NCI-H1092 (cell line): ENCODE measurements at regions not wholly inside any gene's neighbourhood (a gene's known extent, or its start where the extent isn't known, plus 50 kb on each side); places are given as distances from the start of the nearest gene placed in this dataset.
A peak's percentile ranks its signal among the peaks of the same experiment; 100 is the strongest.

Experiments used
- DNase-seq: peaks from one replicate; lab custom pipeline; 2025; lab: John Stamatoyannopoulos, UW

DNA sequence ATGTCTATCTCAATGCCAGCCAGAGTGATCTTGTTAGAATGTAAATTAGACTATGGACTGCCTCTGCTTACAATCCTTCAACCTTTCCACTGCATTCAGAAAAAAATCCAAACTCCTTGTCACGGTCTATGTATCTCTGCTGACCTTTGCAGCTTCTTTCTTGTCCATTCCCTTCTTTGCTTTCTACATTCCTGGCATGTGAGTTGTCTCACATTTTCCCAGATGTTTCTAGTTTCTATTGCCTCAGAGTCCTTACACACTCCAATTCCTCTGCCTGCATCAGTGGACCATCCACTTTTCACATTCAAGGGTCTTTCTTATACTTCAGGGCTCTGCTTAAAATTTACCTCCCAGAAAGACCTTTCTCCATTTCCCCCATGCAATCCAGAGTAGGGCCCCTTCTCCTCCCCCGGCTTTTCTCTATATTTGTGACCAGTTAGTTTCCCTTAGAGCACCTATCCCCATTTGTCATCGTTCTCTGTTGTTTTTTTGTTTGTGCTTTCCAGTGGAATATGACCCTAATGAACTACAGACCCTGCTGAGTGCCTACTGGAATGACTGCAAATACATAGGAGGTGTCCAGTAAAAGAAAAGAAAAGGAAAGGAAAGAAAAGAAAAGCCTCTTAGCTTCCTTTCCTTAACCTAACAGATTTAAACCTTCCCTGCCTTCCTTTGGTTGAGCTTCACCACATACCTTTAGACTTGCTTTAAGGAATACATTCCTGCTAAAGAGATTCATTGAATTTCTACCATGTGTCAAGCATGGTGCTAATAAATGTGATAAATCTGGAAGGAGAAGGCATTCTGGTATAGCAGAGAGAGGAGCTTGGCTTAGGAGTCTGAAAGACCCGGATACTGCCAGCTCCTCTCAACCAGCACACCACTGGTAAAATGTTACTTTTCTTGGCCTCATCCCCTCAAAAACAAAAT is 102.0 kb downstream of the DIRAS3 start:
- DNase-seq, result no peak

DNA sequence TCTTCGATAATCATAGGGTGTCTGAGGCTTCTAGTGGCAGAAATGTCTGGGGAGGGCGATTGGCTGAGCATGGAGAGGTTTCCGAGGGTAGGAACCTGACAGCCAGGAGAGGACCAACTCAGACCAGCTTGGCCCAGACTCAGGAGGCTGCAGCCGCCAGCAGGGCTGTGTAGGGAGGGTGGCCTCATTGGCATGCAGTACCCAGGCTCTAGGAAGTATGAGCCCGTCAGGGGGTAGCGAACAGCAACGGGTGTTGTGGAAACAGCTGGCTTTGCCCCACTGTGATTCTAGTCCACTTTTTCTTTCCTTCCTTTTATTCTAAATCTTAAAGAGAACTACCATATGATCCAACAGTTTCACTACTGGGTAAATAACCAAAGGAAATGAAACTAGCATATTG is 103.3 kb downstream of the DIRAS3 start:
- DNase-seq, result peak; percentile 17

DNA sequence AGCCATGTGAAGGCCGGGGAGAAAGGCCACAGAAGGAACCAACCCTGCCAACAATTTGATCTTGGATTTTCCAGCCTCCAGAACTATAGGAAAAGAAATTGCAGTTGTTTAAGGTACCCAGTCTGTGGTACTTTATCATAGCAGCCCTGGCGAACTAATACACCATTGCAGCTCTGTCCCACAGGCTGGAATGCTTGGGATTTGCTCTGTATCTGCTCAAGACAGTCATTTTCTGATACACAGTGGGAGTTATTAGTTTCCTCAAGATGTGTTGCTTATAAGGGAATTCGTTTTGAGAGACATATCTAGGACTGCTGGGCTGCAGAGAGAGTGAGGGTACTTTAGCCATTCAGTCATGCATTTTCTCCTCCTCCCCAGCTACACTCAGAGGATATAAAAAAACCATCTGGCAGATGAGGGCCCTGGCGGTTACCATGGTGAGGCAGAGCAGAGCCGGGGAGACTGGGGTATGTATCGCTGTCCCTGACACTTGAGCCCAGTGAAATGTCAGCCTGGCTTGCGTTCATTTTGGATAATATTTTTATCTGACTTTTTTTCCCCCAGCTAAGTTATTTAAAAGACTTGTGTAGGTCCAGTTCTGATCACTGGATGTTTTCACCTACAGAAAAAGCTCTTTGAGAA is 104.6 kb downstream of the DIRAS3 start:
- peak; percentile 86 for DNase-seq

DNA sequence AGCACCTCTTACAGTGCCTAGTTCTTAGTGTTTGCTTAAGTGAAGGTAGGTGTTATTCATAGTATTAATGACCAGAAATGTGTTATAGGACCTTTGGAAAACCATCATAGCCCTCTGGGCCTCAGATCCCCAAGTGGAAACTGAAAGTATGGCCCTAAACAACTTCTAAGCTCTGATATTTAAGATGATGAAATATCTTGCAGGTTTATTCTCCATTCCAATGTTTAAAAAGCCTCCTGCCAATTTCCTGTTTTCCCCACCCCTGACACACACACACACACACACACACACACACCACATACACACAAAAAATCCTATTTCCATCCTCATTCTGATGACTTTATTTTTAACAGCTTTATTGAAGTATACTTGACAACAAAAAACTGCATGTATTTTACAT is 108.2 kb downstream of the DIRAS3 start:
- no peak for DNase-seq

DNA sequence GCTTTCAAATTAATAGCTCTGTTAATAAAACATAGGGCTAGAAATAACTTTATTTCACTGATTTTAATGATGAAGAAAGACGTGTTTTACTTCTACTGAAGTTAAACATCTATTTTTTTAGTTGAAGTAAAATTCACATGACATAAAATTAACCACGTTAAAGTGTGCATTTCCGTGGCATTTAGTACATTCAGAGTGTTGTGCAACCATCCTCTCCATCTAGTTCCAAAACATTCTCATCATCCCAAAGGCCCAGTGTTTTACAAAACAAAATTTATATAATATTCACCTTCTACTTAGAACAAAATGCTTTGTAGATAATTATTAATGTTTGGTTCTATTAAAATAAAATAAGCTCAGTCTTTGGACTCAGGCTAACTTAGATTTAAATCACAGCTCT is 108.5 kb upstream of the GNG12 start:
- DNase-seq, result no peak

DNA sequence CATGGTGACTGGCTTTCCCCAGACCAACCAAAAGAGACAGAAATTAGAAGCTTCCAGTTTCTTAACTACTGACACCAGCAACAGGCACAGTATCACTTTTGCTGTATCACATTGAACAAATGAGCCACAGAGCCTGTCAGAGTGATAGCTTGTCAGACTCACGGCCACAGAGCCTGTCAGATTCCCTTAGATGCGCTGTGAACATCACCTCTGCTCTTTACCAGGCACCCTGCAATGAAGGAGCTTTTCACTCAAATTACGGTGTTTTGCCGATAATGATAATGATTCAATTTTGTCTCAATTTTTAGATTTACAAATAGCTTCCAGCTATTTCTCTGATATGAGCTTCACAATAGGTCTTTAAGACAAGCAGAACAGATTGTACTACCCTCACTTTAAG is 107.9 kb upstream of the GNG12 start:
- DNase-seq, result no peak

DNA sequence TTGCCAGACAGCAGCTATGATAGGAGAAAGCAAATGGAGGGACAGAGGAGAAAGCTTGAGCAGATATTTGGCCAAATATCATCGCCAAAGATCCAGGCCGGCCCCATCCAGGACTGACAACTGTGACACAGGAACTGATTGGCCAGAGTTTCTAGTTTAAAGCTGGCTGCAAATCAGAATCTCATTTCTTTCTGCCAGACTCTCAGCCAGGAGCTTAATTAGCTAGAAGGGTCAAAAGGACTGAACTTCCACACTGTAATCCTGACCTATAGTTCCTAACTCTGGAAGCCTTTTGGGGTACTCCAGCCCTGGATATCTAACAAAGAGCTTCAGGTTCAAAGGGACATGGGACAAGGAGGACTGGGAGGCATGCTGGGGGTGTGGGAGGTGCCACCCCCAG is 106.7 kb upstream of the GNG12 start:
- no peak for DNase-seq

DNA sequence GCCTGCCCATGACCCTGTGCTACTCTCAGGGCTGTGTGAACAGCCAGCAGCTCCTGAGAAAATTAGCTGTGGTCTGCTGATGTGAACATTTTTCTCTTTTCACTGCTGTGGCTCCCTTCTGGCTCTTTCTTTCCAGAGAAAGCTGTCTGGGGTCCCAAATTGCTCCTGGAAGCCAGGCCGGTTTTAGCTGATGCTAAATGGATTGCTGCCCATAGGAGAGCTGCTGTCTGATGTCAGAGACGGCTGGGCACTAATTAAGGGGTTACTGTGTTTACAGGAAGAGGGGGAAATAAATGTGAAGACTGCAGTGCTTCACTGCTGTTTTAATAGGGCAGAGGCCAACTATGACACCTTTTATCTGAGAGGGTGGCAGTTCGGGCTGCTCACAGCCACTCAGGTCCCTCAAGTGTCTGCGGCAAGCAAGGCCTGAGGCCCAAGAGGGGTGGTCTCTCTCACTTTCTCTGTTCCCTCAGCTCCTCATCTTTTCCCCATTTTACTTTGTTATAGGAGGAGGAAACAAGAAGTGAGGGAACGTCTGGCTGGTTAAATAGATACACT is 106.0 kb upstream of the GNG12 start:
- no peak for DNase-seq

DNA sequence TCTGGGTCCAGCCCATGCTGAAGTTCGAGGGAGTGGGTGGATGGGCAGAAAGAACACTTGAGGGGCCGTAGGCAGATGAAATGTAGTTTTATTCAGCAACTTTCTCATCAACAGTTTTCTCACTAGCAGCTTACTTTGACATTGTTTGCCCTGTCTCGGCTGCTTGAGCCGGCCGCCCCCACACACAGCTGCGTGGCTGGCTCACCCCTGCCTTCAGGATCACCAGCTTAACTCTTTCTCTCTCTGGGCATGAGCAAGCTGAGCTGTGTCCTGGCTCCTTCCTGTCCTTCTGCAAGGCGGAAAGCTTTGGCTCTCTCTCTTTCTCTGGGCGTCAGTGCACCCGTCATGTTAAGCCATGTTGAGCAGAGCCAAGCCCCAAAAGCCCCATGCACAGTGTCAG is 104.4 kb upstream of the GNG12 start:
- no peak for DNase-seq

DNA sequence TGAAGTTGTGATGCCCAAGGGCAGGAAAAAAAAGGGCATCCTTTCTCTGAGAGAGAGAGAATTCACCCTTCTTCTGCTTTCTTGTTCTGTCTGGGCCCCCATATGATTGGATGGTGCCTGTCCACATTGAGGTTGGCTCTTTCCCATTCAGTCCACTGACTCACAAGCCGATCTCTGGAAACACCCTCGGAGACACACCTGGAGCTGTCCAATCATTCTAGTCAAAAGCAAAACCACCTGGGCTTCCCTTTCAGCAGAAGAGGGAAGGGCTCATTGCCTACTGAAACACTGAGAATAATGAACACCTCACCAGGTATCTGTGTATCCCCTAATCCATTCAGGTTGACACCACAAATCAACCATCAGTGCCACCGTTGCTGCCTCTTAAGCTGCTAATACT is 103.7 kb upstream of the GNG12 start:
- no peak for DNase-seq

DNA sequence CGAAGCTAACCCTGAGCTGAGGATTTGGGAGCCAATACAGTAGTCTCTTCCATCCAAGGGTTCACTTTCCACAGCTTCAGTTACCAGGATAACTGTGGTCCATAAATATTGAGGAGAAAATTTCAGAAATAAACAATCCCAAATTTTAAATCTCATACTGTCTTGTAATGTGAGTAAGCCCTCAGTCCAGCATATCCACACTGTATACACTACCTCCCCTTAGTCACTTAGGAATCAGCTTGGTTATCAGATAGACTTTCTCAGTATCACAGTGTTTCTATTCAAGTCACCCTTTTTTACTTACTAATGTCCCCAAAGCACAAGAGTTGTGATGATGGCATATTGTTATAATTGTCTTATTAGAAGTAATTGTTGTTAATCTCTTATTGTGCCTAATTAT is 102.3 kb upstream of the GNG12 start:
- no peak for DNase-seq

DNA sequence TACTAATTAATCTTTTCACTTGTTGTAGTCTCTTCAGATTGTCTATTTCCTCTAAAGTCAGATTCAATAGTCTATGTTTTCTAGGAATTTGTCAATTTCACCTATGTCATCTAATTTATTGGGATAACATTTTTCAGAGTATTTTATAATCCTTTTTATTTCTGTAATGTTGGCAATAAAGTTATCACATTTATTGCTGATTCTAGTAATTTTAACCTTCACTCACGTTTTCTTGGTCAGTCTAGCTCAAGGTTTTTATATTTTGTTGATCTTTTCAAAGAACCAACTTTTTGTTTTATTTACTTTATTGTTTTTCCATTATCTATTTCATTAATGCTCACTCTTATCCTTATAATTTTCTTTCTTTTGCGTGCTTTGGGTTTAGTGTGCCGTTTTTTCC is 97.9 kb upstream of the GNG12 start:
- no peak for DNase-seq

DNA sequence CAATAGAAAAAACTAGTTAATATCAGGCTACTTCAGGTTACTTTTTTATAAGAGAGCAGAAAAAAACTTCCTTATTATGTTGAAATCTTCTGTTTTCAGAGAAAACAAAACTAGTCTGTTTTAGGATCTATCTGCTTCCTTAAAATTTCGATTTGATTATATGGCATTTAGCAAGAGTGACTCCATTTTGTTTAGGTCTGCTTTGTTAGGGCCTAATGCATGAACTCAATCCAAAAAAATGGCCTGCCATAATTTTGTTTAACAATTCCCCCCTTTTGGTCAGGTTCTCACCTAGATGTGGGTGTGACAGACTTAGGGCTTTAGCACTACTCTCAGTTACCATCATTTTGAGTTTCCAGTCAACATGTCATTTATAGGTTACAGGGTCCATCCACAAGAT is 89.8 kb upstream of the GNG12 start:
- no peak for DNase-seq

DNA sequence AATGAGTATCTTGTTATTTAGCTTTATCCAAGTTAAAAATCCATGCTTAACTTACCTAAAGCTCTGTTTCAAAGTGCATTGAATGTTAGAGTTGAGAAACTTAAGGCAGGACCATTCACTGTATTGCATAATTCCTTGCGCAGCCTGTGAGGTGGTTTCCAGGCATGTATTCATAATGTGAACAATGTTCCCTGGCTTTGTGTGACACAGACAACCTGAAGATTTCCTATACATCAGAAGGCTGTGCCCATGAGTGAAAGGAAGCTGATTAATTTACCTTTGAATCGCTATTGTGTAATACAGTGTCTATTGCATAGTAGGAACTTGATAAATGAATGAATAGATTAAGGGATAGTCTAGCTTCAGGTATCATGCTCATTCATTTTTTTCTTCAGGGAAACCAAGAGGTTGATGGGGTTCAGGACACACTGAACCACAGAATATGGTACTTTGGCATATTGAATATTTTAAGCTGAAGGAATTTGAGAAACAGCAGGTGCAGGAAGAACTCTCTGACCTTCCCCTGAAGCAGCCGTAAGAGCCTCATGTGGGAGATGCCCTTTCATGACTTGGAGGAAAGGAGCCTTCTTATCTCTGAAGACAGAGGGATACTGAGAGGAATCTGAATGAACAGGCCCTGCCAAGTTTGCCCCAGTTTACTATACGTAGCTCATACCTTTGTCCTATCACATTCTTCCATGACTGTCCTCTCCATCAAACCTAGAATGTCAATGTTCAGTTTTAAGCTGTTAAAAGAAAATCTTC is 88.6 kb upstream of the GNG12 start:
- no peak for DNase-seq

DNA sequence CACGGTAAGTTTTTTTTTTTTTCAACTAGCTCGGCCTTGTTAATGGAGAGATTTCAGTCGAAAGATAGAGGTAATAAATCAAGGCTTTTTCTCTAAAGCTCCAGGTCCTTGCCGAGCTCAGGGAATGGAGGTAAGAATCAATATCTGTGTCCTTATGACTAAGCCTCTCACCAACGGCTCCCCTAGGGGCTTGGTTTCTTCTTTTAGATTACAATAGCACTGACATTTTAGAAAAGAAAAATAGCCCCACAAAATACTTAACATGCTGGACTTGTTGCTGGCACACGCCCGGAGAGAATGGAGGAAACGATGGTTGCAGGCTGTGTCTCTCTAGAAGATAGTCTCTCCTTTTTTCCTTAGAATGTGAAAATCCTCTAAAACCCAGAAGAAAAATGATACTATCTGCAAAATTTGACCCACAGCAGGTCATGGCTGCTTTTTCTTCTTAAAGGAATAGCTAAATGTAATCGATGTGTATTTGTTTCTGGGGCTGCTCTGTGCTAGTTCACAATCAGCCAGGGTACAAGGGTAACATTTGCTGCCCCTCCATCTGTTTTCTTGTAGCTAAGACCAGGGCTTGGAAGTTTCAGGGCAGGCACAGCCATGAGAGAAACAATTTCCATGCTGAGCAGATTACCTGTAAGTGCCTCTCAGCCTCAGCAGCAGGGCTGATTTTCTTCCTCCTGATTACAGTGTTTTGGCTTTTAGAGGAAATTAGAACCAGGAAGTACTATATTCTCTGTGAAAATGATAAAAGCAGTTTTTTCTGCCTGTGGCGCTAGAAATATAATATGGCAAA is 86.2 kb upstream of the GNG12 start:
- no peak for DNase-seq

DNA sequence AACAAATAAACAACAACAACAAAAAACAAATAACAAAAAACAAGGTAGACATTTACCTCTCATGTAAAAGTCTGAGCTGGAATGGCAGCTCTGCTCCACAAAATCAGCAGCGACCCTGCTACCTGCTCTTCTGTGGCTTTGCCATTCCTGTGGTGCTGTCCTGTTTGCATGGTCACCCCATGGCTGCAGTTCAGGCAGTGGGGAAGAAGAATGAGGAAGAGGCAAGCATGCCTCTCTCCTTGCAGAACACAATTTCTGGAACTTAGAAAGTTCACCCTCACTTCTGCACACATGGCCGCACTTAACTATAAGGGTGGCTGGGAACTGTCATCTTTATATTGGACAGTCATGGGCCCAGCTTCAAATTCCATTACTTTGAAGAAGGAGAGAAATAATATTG is 84.8 kb upstream of the GNG12 start:
- no peak for DNase-seq

DNA sequence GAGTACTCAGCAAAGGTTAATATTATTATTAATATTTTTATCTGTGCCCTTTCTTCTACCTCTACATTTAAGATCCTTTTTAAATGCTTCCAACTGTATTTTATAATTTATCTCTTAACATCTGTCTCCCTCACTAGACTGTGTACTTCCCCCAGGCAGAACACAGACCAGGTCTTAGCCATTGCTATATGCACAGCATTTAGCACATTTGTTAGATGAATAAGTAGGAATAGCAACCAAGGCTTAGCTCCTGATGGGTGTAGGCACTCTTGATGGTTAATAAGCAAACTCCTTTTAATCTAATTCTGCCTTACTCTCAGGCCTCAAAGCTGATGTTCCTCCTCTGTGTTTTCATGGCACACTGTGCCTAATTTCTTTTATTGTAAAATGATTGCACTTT is 83.7 kb upstream of the GNG12 start:
- DNase-seq, result no peak

DNA sequence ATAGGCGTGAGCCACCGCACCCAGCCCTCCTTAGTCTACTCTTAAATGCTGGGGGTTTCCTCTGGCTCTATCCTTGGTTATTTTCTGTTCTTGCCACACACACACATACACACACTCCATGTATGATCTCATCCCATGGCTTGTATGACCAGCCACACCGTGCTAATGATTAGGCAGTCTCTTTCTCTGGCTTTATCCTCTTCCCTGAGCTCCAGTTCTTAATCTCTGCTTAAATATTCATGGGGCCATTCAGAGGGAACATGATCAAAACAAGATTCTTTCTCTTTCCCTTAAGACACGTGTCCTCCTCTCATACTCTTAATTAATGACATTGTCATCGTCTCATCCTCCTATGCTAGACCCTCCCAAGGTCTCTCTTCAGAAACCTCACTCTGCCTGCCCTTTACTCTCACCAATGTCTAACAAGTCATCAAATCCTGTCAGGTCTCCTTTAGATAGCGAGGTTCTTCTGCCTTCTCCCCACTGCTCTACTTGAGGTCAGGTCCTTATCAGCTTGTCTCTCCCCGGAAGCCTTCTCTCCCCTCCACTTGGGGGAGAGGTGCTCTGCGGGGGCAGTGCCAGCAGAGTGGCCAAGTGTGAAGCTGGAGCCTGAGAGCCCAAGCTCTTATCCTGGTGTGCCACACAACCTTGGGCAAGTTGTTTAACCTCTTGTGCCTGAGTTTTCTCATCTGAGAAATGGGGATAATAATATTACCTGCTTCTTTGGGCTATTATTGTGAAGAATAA is 83.0 kb upstream of the GNG12 start:
- DNase-seq, result no peak

DNA sequence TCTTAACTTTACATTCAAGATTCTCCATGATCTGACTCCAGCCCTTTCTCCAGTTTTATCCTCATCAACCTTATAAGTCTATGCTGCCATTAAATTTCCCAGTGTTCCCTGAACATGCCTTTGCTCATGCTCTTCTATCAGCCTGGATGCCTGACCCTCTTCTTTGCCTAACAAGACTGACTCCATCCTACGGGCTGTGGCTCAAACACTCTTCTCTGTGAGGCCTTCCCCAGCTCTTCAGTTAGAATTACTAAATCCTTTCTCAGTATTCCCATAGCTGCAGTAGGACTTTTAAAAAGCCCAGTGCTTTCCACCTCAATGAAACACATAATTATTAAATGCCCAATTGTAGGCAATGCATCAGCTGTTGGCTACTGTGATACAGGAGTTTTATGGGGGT is 76.5 kb upstream of the GNG12 start:
- no peak for DNase-seq

DNA sequence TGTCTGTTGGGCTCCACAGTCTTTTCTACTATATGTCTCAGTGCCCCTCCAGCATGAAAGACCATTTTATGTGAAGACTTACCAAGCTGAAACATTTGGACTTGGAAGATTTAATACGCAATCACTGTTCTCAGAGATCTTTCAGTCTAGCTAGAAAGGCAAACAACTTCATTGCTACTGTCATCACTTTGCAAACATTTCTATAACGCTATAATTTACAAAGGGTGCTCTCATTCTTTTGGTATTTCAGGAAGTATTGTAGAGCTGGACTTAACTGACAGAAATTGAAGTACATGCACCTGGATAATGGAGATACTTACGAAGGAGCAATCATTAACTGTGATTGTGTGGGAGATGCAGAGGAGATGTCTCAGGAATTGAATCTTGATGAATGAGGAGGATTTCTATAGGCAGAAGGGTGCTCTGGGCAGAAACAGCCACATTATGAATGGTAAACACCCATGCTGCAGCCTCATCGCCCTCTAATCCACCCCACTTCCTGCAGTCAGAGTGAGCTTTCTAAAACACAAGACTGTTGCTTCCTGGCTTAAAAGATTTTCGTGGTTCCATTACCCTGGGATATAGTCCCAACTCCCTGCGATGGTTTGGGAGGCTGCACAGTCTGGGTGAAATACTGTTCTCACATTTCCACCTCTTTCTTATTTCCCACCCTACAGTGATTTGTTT is 75.1 kb upstream of the GNG12 start:
- DNase-seq, result no peak
